GM18951 (cell line): ENCODE measurements at regions not wholly inside any gene's neighbourhood (a gene's known extent, or its start where the extent isn't known, plus 50 kb on each side); places are given as distances from the start of the nearest gene placed in this dataset.

Source experiments
- POLR2A ChIP-seq: IDR thresholded peaks from 4 replicates; pipeline ENCODE4 v1.6.1; 2011; ENCODE audit warnings: mild to moderate bottlenecking; ENCODE audit not compliant: insufficient read length, insufficient read depth; ENCODE audit errors: extremely low read depth
- in situ Hi-C: fragments of 300-500 bp; cut with MboI; formaldehyde crosslinking; loops from one replicate; pipeline ENCODE4 v1.12.0; 2022; ENCODE audit warnings: low sequenced_read_pairs, mixed read lengths, inconsistent platforms; ENCODE audit not compliant: unreplicated experiment

DNA sequence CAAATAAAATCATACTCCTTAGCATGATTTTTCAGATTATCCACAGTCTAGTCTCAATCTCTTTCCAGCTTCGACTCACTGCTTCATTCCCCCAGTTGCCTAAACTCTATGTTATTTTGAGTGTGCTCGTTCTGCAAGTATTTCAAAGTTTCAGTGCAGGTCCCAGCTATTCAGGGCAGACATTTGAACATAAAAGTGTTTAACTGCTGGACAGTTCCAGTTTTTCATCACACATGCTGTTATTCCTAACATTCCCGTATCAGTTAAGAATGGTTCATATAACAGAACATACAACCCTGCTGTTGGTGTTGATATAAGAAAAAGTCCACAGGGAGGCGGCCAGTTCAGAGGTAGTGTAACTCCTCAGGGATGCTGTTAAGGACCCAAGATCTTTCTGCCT lies 113.3 kb downstream of the SLIT2 start:
- TF ChIP-seq POLR2A = no peak
- in situ Hi-C loops = no loop called here

DNA sequence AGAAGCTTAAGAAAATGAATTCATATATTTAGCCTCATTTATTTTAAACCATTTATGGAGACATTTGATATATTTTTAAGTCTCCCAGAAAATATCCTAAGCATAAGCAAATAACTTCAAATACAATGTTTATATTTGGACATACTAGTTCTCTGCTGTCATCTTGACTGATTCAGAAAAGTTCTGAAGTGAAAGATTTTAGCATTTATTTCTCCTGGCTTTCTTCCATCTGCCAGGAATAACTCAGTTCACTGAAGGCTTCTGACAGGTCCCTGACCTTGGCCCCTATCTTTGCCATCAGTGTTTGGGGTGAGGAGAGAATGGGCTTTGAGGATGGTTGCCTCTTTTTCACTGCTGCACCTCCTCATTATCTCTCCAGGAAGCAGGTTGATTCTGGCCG lies 115.7 kb downstream of the SLIT2 start:
- no peak for TF ChIP-seq POLR2A
- in situ Hi-C loops = no loop called here

DNA sequence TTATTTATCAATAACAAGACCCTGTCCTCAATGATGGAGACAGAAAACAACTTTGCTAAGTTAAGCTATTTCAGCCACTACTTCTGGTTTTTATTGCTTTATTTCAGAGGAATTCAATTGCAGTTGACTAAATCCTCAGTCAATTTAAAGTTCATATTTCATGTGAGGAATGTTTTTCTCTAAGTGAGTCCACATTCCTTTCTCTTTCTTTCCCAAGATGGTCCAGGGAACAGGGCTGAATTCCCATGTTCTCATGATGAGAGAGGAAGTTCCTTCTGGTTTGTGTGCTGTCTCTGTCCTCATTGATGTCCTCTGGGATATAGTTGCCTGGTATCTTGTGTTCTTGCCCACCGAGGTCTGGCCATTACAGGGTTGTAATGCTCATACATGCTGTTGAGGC lies 117.2 kb downstream of the SLIT2 start:
- in situ Hi-C loops = no loop called here
- TF ChIP-seq POLR2A = no peak

DNA sequence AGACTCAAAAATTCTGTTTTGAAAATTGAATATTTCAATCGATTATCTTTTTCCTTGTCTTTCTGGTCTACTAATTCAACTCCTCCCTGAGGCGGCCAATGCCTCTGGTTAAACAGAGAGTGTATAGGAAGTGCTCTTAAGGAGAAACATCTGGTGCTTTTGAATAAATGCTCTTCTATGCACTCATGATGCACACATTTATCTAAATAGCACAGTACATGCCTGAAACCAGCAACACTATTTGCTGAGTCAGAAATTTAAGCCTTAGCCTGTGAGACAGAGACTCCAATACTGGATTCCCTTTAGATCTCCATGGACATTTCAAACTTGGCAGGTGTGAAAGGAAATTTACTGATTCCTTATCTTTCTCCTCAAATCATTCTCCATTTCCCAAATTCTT lies 118.6 kb downstream of the SLIT2 start:
- in situ Hi-C loops = no loop called here
- TF ChIP-seq POLR2A = no peak

DNA sequence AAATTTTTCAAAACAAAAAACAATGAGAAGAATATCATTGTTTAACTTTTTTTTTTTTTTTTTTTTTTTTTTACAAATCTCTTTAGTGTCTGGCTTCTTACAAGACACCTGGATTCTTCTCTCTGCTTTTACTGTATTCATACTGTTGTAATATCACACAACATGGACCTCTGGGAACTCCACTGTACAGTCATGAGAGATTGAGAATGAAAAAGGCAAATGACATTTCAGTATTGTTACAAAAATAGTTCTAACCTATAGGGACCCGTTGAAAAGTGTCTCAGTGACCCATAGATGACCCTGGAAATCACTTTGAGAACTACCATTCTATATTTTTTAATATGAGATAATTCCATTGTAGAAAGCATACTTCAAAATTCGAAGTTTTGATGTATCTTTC lies 124.4 kb downstream of the SLIT2 start:
- in situ Hi-C loops = no loop called here
- TF ChIP-seq POLR2A = no peak

DNA sequence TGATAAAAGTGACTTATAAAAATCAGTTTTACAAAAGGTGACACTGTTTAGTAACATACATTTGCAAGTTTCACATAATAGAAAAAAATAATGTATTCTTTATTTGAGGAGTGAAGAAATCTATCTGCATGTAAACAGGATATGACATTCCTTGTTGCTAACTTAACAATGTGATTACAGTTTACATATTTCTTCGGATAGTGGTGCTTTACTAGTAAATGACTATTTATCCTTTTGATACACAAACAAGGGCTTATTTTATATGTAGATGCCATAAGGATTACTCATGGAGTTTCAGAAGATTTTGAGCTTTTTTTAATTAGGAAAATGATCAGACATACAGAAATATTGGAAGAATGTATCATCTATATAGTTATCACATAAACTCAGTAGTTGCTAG lies 126.5 kb downstream of the SLIT2 start:
- TF ChIP-seq POLR2A = no peak
- in situ Hi-C loops = no loop called here

DNA sequence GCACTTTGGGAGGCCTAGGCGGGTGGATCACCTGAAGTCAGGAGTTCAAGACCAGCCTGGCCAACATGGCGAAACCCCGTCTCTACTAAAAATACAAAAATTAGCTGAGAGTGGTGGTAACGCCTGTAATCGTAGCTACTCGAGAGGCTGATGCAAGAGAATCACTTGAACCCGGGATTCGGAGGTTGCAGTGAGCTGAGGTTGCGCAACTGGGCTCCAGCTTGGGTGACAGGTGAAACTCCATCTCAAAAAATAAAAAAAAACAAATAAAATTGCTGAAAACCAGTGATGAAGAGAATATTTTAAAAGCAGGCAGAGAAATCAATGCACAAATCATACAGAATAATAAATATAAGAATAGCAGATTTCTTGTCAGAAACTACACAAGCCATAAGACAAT lies 129.3 kb downstream of the SLIT2 start:
- in situ Hi-C loops = no loop called here
- TF ChIP-seq POLR2A = no peak

DNA sequence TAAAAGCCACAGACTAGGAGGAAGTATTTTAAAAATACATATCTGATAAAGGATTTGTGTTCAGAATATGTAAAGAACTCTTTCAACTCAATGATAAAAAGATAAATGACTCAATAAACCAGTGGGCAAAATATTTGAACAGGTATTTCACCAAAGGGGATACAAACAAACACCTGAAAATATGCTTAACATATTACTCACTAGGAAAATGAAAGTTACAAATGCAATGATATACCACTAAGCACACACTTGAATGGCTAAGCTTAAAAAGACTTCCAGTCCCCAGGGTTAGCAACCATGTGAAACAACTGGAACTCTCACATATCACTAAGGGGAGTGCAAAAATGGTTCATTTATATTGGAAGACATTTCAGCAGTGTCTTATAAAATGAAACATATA lies 131.6 kb downstream of the SLIT2 start:
- no peak for TF ChIP-seq POLR2A
- in situ Hi-C loops = no loop called here

DNA sequence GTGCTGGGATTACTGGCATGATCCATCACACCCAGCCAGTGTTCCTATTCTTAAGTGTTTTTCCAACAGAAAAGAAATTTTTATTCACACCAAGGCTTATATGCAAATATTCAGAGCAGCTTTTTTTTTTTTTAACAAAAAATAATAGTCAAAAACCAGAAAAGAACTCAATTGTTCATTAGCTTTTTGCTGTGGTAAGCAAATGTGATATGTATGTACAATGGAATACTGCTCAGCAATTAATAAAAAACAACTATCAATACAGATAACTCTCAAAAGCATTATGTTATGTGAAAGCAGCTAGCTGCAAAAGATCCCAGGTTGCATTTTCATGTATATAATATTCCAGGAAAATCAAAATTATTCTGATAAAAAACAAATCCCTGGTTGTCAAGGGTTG lies 132.3 kb downstream of the SLIT2 start:
- no peak for TF ChIP-seq POLR2A
- in situ Hi-C loops = no loop called here

DNA sequence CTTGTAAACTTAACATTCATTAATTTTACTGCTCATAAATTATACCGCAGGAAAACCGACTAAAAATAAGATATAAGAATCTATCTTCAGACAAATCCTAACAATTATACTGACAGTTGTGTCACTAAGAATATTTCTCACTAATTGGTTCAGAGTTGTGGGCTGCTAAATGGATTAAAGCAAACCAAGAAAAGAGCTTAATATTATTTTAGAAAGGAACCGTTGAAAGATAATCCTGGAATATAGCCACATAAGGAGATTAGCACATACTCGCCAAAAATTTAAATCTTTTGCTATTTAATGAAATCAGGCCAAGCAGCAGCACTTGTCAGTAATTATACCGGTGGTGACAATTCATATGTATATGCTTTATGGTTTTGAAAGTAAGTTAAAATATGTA lies 132.8 kb downstream of the SLIT2 start:
- in situ Hi-C loops = no loop called here
- no peak for TF ChIP-seq POLR2A

DNA sequence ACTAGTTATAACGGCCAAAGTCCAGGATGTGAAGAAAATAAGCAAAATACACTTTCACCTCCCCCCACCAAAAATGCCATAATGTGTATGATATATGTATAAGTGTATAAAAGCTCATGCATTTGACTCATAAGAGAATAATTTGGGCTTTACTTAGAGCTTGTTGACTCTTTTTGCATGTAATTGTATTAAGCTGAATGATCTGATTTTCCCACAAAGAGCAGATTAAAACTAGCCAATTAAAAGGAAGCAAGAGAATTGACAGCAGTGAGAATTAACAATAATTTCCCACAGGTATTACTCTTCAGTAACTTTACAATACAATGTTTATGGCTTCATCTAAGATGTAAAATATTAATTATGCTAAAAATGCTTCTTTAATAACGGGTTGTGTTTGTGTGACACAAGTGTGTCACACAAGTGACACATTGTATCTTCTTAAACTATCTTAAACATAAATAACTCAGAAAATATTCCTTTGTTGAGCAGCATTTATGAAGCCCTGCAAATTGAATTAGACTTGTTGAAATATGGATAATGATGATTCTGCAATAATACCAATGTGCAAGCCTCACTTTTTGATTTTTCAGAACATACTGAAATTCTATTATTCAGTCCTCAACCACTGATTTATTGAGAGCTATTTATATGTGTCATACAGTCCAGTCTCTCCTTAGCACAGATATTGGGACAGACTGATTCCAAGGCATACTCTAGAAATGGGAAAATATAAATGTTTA lies 134.5 kb downstream of the SLIT2 start:
- in situ Hi-C loops = no loop called here
- TF ChIP-seq POLR2A = no peak

DNA sequence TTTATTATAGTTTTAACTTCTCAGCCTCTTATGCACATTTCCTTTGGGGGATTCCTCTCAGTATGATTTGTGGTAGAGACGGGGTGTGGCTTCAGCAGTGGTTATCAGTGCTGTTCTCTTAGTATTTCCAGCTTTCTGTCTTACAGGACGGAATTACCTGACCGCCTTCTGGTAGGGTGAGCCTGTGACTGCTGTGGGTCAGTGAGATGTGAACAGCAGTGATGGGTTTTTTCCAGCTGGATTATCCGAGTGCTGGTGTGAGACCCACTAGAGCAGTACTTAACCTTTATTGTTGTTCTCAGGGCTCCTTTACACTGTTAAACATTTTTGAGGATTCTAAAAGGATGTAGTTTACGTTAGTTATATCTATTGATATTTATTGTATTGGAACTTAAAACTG lies 135.2 kb downstream of the SLIT2 start:
- in situ Hi-C loops = no loop called here
- no peak for TF ChIP-seq POLR2A

DNA sequence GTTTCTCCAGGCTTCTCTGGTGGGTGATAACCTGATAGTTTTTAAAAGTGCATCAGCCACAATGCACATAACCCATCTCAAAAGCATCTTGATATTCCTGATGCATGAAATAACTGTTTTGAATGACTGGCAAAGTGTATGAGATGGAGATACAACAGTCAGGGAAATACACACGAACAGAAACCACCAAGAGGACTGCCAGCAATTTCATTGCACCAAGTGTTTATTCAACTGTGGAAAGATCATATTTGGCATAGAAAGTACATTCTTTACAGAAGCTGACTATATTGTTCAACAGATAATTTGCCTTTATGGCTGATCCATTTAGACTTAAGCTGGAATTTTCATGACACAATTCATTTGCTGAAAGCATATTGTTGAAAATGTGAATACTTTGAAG lies 139.5 kb downstream of the SLIT2 start:
- in situ Hi-C loops = no loop called here
- TF ChIP-seq POLR2A = no peak

DNA sequence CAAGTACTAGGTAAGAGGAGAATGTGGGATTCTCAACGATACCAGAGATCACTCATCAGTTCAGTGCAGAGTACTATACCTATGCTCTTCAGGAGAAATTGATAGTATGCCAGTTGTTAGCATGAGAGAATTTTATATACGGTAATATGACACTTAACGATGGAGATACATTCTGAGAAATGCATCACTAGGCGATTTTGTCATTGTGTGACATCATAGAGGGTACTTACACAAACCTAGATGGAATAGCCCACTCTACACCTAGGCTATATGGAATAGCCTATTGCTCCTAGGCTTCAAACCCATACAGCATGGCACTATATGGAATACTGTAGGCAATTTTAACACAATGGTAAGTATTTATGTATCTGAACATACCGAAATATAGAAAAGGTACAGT lies 140.2 kb downstream of the SLIT2 start:
- in situ Hi-C loops = no loop called here

More for the DNA sequence above, 140.2 kb downstream of the SLIT2 start:
- no peak for TF ChIP-seq POLR2A
